MM.1S (cell line): ENCODE measurements at regions not wholly inside any gene's neighbourhood (a gene's known extent, or its start where the extent isn't known, plus 50 kb on each side); places are given as distances from the start of the nearest gene placed in this dataset.

ENCODE experiments used
- CTCF ChIP-seq: fragments of 300-600 bp; sonication (generic); IDR thresholded peaks from 2 replicates; pipeline ENCODE4 v1.5.1; 2016; ENCODE audit warnings: antibody characterized with exemption, low read length, mixed read lengths
- EZH2 ChIP-seq: fragments of 300-600 bp; sonication (generic); optimal IDR thresholded peaks from 2 replicates; pipeline ENCODE3; 2017; ENCODE audit warnings: low read depth, mild to moderate bottlenecking, antibody characterized with exemption, low read length, mixed read lengths

- TF ChIP-seq CTCF (no peak), EZH2 (no peak)
These were observed 210.9 kb upstream of the CHRM2 start for GRCh38 chr7:136657482-136657921.
